ENCODE measurements at regions not wholly inside any gene's neighbourhood (a gene's known extent, or its start where the extent isn't known, plus 50 kb on each side); places are given as distances from the start of the nearest gene placed in this dataset.

DNA sequence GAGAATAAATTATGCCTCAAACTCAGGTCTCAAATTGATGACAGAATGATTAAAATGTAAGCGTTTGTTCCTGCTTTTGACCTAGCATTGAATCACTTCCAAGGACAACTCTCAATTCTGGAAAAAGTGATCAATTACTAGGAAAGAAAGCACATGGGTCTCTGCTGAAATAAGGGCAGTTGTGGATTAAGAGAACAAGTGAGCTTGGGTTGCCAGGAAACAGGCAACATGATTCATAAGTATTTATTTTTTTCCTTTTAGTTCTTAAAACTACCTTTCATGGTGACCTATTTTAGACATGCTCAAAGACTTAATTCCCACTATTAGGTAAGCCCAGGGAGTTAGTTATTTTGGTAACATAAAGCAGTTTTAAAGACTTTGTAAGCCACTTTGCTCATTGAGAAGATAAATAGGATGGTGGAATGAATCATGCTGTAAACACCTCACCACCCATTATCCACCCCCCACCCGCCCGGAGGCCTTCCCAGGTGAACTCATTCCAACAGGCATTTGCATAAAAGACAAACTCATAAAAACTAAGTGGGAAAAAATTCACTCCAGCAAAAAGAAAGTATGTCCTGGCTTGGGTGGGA, 728.3 kb downstream of the SORCS1 start:
- no peak overlapping the region for H3K4me2 ChIP-seq
- H4K20me1 ChIP-seq, result no peaks in the 10 kb centered on the region
- no peak for TF ChIP-seq Cebpa-rat (IDR thresholded peaks at IDR 0.05)
- H3K4me1 ChIP-seq, result no peaks in the 10 kb centered on the region
- H3K9me3 ChIP-seq, result no peaks in the 10 kb centered on the region
- H3K4me3 ChIP-seq, result no peak overlapping the region
- no peaks in the 10 kb centered on the region for H3K27me3 ChIP-seq
- H3K27ac ChIP-seq, result no peak overlapping the region
- H3K9ac ChIP-seq, result no peak overlapping the region
- H3K36me3 ChIP-seq, result no peaks in the 10 kb centered on the region

DNA sequence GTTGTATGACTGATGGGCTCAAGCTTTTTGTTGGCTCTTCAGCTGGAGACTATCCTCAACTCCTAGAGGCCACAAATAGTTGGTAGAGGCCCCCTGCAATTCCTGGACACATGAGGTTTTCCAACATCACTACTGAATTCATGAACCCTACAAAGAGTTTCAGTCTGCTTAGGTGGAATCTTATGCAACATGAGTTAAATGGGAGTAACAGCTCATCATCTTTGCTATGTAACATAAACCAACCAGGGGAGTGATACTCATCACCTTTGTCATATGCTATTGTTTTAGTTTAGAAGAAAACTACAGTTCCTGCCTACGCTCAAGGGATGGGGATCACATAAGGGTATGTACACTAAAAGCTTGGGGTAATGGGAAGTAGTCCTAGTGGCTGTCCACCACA, 729.4 kb downstream of the SORCS1 start:
- Histone ChIP-seq H3K27me3 (no peaks in the 10 kb centered on the region), H3K27ac (no peak overlapping the region), H3K9ac (no peak overlapping the region), H3K9me3 (no peaks in the 10 kb centered on the region), H4K20me1 (no peaks in the 10 kb centered on the region), H3K36me3 (no peaks in the 10 kb centered on the region), H3K4me1 (no peaks in the 10 kb centered on the region), H3K4me3 (no peak overlapping the region), H3K4me2 (no peak overlapping the region)
- no peak for TF ChIP-seq Cebpa-rat (IDR thresholded peaks at IDR 0.05)

DNA sequence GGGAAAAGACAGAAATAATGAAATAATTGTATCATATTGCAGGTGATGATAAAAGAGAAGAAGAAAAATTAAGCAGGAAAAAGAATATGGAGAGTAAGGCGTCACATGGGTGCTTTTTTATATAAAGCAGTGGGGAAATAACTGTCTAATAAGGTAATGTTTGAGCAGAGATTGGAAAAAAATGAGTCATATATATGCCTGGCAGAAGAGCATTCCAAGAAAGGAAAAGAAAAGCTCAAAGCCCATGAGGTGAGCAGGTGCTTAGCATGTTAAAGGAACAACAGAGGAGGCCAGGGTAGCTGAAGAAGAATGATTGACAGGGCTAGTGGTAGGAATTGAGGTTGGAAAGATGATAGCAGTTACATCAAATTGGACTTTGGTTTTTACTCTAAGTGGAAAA, 739.5 kb downstream of the SORCS1 start:
- no peaks in the 10 kb centered on the region for H3K4me1 ChIP-seq
- no peak overlapping the region for H3K4me3 ChIP-seq
- no peaks in the 10 kb centered on the region for H3K27me3 ChIP-seq
- H3K9me3 ChIP-seq, result no peaks in the 10 kb centered on the region
- no peak overlapping the region for H3K4me2 ChIP-seq
- no peak overlapping the region for H3K27ac ChIP-seq
- H3K9ac ChIP-seq, result no peak overlapping the region
- no peak for TF ChIP-seq Cebpa-rat (IDR thresholded peaks at IDR 0.05)
- H4K20me1 ChIP-seq, result no peaks in the 10 kb centered on the region
- no peaks in the 10 kb centered on the region for H3K36me3 ChIP-seq

DNA sequence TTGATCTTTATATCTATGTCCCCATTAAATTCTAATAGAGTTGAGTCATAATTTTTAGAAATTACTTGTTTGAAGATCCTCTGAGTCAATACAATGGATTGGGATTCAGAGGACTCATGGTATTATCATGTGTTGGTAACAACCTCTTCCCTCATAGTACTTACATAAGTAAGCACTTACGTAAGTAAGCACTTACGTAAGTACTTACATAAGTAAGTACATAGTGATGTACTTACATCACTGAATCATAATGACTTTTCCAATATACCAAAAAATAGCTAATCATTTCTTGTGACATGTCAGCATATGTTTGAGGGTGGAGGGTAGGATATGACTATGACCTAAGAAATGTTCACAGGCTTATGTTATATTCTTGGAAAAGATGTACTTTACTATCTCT, 740.5 kb downstream of the SORCS1 start:
- Histone ChIP-seq H3K27ac (no peak overlapping the region), H3K9ac (no peak overlapping the region), H3K4me3 (no peak overlapping the region), H3K9me3 (no peaks in the 10 kb centered on the region), H4K20me1 (no peaks in the 10 kb centered on the region), H3K36me3 (no peaks in the 10 kb centered on the region), H3K4me1 (no peaks in the 10 kb centered on the region), H3K4me2 (no peak overlapping the region), H3K27me3 (no peaks in the 10 kb centered on the region)
- no peak for TF ChIP-seq Cebpa-rat (IDR thresholded peaks at IDR 0.05)

DNA sequence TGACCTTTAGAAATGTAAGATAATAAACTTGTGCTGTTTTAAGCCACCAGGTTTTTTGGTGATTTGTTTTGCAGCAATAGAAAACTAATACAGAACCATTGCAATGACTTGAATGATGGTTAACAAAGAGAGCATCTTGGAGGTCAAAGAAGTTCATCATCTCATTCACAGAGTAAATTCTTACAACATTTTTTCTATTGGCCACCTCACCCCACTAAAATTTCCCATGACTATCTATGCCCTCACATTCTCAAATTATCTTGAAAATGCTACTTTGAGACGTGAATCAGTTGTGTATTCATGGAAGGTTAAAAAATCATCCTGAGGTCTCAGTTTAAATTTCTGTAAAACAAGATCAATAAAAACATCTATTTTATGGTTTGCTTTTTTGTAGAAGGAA, 754.2 kb downstream of the SORCS1 start:
- Histone ChIP-seq H3K4me1 (no peaks in the 10 kb centered on the region), H4K20me1 (no peaks in the 10 kb centered on the region), H3K27me3 (no peaks in the 10 kb centered on the region), H3K36me3 (no peaks in the 10 kb centered on the region), H3K4me2 (no peak overlapping the region), H3K9me3 (no peaks in the 10 kb centered on the region), H3K4me3 (no peak overlapping the region), H3K27ac (no peak overlapping the region), H3K9ac (no peak overlapping the region)
- no peak for TF ChIP-seq Cebpa-rat (IDR thresholded peaks at IDR 0.05)

DNA sequence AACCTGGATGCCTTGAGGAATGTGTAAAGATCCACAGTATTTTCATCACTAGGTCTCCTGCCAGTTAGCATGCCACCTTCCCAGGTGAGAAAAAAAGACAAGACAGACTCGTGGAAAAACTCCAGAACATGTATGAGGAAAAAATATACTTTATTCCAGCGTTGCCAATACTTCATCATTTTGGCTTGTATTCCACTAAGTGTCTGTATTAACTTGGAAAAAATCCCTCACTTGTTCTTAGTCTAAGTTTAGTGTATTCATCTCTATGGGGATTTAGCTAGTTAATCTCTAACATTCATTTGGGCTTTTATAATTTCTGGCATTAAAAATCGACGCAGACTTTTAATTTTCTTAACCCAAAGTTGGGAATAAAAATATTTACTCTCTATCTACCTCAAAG, 759.4 kb downstream of the SORCS1 start:
- Histone ChIP-seq H4K20me1 (no peaks in the 10 kb centered on the region), H3K9me3 (no peaks in the 10 kb centered on the region), H3K4me3 (no peak overlapping the region), H3K27ac (no peak overlapping the region), H3K9ac (no peak overlapping the region), H3K4me1 (no peaks in the 10 kb centered on the region), H3K36me3 (no peaks in the 10 kb centered on the region), H3K27me3 (no peaks in the 10 kb centered on the region), H3K4me2 (no peak overlapping the region)
- no peak for TF ChIP-seq Cebpa-rat (IDR thresholded peaks at IDR 0.05)

DNA sequence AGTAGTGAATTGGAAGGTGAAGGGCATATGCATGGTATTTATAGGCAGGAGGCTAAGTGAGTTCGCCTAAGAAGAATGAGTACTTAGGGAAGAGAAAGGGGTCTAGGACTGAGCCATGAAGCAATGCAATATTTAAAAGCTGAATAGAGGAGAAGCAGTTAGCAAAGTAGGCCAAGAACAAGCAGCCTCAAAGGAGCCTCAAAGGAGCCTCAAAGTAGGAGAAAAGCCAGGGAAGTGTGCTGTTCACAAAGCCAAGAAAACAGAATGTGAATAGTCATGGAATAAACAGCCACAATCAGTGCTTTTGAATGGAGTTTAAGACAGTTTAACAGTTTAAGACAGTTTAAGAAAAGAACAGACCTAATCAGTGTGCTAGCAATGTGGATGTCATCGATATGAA, 762.0 kb downstream of the SORCS1 start:
- Histone ChIP-seq H3K4me1 (no peaks in the 10 kb centered on the region), H3K9ac (no peak overlapping the region), H3K4me2 (no peak overlapping the region), H3K36me3 (no peaks in the 10 kb centered on the region), H3K4me3 (no peak overlapping the region), H3K9me3 (no peaks in the 10 kb centered on the region), H3K27ac (no peak overlapping the region), H3K27me3 (no peaks in the 10 kb centered on the region), H4K20me1 (no peaks in the 10 kb centered on the region)
- no peak for TF ChIP-seq Cebpa-rat (IDR thresholded peaks at IDR 0.05)

DNA sequence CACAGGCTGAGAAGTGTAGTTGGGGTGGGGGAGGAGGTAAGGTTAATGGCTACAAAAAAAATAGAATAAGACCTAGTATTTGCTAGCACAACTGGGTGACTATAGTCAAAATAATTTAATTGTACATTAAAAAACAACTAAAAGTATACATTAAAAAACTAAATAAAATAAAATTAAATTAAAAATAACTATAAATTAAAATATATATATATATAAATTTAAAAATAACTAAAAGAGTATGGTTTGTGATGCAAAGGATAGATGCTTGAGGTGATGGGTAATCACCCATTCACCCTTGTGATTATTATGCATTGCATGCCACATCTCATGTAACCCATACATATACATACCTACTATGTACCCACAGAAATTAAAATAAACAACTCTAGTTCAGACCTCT, 762.5 kb downstream of the SORCS1 start:
- no peaks in the 10 kb centered on the region for H3K4me1 ChIP-seq
- no peaks in the 10 kb centered on the region for H3K9me3 ChIP-seq
- H3K9ac ChIP-seq, result no peak overlapping the region
- H4K20me1 ChIP-seq, result no peaks in the 10 kb centered on the region
- no peak overlapping the region for H3K27ac ChIP-seq
- H3K27me3 ChIP-seq, result no peaks in the 10 kb centered on the region
- no peak for TF ChIP-seq Cebpa-rat (IDR thresholded peaks at IDR 0.05)
- no peak overlapping the region for H3K4me2 ChIP-seq
- H3K36me3 ChIP-seq, result no peaks in the 10 kb centered on the region
- H3K4me3 ChIP-seq, result no peak overlapping the region

DNA sequence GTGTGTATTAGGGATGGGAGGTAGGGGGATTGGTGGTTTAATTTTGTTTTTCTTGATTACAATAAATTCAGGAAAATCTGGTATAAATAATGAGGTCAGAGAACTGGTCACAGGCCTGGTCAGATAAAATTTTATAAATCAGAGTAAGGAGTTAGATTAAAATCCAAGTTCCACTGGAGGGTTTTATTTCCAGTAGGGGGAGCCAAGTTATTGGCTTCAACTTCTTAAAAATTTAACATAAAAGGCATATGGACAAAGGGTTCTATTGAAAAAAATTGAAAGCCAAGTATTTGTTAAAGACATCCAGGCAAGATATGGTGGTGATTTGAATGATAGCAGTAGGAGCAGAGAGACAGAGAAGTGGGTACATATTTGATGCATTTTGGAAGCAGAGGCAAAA, 763.3 kb downstream of the SORCS1 start:
- no peaks in the 10 kb centered on the region for H3K36me3 ChIP-seq
- no peak overlapping the region for H3K4me3 ChIP-seq
- no peaks in the 10 kb centered on the region for H3K9me3 ChIP-seq
- no peaks in the 10 kb centered on the region for H3K4me1 ChIP-seq
- no peak overlapping the region for H3K27ac ChIP-seq
- H3K4me2 ChIP-seq, result no peak overlapping the region
- no peak overlapping the region for H3K9ac ChIP-seq
- no peaks in the 10 kb centered on the region for H3K27me3 ChIP-seq
- H4K20me1 ChIP-seq, result no peaks in the 10 kb centered on the region
- no peak for TF ChIP-seq Cebpa-rat (IDR thresholded peaks at IDR 0.05)

DNA sequence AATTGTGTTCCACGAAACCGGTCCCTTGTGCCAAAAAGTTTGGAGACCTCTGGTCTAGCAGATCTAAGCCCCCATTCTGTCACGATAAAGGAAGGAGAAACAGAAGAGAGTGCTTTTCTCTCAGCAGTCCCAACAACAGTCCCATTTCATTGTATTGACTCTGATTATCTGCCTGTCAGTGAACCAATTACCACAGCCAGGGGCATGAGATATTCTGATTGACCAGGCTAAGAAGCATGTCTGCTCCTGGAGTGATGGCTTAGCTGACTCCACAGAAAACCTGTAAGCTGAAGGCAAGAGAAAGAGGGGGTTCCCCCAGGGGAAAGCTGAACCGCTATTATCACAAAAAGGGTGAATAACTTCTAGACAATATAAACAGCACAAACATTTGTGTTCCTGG, 765.4 kb downstream of the SORCS1 start:
- Histone ChIP-seq H3K9ac (no peak overlapping the region), H3K27ac (no peak overlapping the region)

DNA sequence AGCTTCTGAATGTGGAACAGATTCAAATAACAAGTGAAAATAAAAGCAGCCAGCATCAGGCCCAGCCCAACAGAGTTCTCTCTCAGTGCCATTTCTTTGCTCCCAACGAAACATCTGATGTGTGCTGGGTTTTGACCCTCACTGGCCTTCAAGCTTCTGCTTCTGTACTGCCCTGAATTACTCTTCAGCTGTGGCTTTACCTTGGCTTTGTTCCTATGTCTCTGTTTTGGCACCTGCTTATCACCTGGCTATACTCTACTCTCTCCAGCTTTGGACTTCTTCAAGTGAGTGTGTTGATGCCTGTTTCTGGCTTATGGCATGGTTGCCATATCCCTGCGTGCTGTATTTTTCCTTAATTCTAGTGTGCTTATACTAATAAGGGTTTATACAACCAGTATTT, 768.3 kb downstream of the SORCS1 start:
- TF ChIP-seq Cebpa-rat (IDR thresholded peaks at IDR 0.05), result no peak
- Histone ChIP-seq H3K4me1 (no peaks in the 10 kb centered on the region), H4K20me1 (no peaks in the 10 kb centered on the region), H3K36me3 (no peaks in the 10 kb centered on the region), H3K27me3 (no peaks in the 10 kb centered on the region), H3K27ac (no peak overlapping the region), H3K9me3 (no peaks in the 10 kb centered on the region), H3K4me3 (no peak overlapping the region), H3K4me2 (no peak overlapping the region), H3K9ac (no peak overlapping the region)

More for the DNA sequence above, 765.4 kb downstream of the SORCS1 start:
- Histone ChIP-seq H3K27me3 (no peaks in the 10 kb centered on the region), H3K36me3 (no peaks in the 10 kb centered on the region), H4K20me1 (no peaks in the 10 kb centered on the region), H3K9me3 (no peaks in the 10 kb centered on the region), H3K4me3 (no peak overlapping the region), H3K4me1 (no peaks in the 10 kb centered on the region), H3K4me2 (no peak overlapping the region)
- no peak for TF ChIP-seq Cebpa-rat (IDR thresholded peaks at IDR 0.05)

Measured in BLaER1 (cell line).